22Rv1 (cell line): ENCODE measurements at regions not wholly inside any gene's neighbourhood (a gene's known extent, or its start where the extent isn't known, plus 50 kb on each side); places are given as distances from the start of the nearest gene placed in this dataset.

Experiments
- ZFX ChIP-seq: fragments of 450-650 bp; IDR thresholded peaks from 2 replicates; pipeline ENCODE4 v1.6.1; 2017; ENCODE audit warnings: antibody characterized with exemption, borderline replicate concordance
- TF ChIP-seq, protein P1 (sequence below): fragments of 450-650 bp; IDR thresholded peaks from 2 replicates; pipeline ENCODE4 v1.5.1; 2017; ENCODE audit warnings: mild to moderate bottlenecking

DNA sequence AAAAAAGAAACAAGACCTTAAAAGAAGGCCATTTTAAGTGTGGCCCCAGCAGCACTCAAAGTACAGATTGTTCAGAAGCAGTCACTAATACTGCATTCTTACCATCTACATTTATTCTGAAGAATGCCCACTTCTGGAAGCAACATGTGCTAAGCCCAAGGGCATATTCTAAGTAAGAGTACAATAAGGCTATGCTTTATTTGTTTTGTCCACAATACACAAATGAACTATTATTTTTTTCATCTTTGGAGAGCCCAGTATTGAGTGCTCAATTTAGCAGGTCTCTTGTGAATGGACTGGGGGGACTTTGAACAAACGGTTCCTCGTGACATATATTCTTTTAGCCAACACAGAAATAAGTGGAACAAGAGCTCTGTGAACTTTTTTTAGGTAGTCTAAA is 191.4 kb upstream of the CHORDC1 start:
- TF ChIP-seq, protein P1, sequence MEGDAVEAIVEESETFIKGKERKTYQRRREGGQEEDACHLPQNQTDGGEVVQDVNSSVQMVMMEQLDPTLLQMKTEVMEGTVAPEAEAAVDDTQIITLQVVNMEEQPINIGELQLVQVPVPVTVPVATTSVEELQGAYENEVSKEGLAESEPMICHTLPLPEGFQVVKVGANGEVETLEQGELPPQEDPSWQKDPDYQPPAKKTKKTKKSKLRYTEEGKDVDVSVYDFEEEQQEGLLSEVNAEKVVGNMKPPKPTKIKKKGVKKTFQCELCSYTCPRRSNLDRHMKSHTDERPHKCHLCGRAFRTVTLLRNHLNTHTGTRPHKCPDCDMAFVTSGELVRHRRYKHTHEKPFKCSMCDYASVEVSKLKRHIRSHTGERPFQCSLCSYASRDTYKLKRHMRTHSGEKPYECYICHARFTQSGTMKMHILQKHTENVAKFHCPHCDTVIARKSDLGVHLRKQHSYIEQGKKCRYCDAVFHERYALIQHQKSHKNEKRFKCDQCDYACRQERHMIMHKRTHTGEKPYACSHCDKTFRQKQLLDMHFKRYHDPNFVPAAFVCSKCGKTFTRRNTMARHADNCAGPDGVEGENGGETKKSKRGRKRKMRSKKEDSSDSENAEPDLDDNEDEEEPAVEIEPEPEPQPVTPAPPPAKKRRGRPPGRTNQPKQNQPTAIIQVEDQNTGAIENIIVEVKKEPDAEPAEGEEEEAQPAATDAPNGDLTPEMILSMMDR, result no peak
- no peak for TF ChIP-seq ZFX
